CD4-positive, alpha-beta T cell treated with Interleukin-1 beta for 1 hour (primary cell): ENCODE measurements at regions not wholly inside any gene's neighbourhood (a gene's known extent, or its start where the extent isn't known, plus 50 kb on each side); places are given as distances from the start of the nearest gene placed in this dataset.
"Not testable (repeated sequence)": the region's sequence is repeated elsewhere in the genome, so short reads cannot be mapped to it uniquely, and the experiment has no call there.

Experiments used
- DNase-seq, 2 donors: peaks; one replicate each; pipeline ENCODE4 v3.0.0-alpha.2; 2020 to 2022

DNA sequence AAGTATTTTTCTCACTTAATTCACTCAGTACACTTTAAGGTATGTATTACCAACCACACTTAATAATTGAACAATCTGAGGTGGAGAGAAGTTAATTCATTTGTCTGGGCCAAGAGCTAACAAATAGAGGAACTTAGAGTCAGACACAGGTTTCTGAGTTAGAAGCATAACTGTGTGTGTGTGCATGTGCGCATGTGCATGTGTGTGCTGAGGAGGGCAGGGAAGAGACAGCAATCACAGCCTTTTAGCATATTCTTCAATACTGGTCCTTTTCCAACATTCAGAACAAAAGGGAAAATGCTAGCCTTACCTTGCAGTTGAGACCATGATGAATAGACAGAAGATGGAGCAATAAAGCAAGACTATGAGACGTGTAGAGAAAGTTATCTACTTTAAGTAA, 136.2 kb upstream of the ATP5MC3 start:
- DNase-seq, result no peak

- DNase-seq, result no peak
These were observed 130.6 kb upstream of the ATP5MC3 start for GRCh38 chr2:175312137-175312536.

GRCh38 chr2:175310813-175311504, 129.4 kb upstream of the ATP5MC3 start:
- no peak for DNase-seq

- DNase-seq, result no peak
These were observed 128.3 kb upstream of the ATP5MC3 start for GRCh38 chr2:175309799-175310198.

DNA sequence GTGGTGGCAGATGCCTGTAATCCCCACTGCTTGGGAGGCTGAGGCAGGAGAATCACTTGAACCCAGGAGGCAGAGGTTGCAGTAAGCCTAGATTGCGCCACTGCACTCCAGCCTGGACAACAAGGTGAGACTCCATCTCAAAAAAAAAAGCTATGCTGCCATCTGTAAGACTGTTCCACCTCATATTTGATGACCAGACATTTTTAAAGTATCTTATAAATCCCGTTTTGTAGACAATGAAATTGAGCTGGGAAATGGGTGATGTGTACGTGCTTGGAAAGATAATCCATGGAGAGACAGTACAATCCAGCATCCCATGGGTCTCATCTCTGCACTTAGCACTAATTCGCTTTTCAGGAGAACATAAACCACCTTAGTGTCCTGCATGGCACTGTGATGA, 126.5 kb upstream of the ATP5MC3 start:
- no peak for DNase-seq

GRCh38 chr2:175304541-175304940, 123.0 kb upstream of the ATP5MC3 start:
- no peak for DNase-seq

GRCh38 chr2:175293776-175294175, 112.3 kb upstream of the ATP5MC3 start:
- DNase-seq, result no peak

GRCh38 chr2:175293195-175293594, 111.7 kb upstream of the ATP5MC3 start:
- no peak for DNase-seq

- DNase-seq, result no peak
These were observed 101.4 kb upstream of the ATP5MC3 start for GRCh38 chr2:175282886-175283285.

DNA sequence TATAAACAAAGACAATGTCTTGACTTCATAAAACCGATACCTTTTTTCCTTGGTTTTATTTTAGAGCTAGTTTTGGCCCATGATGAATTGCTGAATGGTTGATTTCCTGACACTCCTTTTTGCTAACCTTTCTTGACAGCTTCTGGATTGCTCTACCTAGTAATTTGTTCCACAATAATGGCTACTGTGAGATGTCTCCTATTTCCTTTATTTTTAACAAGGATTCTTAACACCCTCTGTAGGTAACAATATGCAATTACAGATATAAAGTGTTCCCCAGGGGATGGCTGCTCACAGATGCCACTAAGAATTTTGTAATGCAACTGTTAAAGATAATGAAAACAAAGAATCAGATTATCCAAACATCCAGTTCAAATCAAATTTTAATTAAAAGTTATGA, 100.8 kb upstream of the ATP5MC3 start:
- DNase-seq, result peak in 1 of 2 donors; percentile 33

DNA sequence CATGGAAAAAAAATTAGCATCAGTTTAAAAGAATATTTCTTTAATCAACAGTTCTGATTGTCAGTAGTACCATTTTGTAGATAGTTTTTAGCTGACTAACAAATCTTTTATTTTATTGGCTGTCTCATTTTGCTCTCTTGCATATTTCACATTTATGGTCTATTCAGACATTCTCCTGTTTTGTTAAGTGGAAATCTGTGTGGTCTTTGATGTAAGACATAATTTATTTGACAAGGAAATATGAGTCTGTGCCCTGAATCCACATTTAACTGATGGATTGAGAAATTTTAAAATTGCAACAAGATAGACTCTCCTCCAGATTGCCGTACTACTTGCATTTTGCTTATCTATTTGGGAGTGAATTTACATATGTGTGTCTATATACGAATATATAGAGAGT, 96.3 kb upstream of the ATP5MC3 start:
- no peak for DNase-seq

DNA sequence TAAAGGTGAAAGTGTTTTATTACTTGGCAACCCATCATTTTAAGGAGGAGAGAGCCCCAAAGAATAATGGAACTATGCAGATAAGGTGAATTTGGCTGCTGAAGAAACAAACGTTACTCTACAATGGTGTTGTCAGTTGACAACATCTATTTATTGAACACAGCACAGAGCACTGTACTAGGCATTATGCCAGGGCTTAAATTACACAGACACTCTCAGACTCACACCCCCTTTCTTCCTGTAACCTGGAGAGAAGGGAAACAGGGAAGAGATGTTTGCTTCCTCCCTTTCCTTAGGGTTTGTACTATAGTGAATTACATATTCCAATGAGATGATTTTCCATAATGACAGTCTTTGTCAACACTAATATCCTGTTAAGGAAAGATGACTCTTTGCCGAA, 94.0 kb upstream of the ATP5MC3 start:
- no peak for DNase-seq

DNA sequence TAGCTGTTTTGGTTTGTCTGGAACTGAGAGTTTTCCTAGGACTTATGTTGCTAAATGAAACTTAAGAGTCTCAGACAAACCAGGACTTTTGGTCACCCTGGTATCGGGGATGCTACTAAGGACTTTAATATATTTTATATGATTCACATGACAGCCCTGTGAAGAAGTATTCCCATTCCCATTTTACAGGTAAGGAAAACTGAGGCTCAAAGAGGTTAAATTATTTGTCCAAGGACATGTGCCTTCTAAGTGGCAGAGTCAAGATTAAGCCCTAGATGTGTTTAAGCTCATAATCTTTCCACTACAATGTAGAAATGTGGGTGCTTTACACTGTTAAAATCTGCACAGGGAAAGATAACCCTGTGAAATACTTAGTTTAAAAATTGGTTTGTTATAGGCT, 77.7 kb upstream of the ATP5MC3 start:
- DNase-seq, result no peak

DNA sequence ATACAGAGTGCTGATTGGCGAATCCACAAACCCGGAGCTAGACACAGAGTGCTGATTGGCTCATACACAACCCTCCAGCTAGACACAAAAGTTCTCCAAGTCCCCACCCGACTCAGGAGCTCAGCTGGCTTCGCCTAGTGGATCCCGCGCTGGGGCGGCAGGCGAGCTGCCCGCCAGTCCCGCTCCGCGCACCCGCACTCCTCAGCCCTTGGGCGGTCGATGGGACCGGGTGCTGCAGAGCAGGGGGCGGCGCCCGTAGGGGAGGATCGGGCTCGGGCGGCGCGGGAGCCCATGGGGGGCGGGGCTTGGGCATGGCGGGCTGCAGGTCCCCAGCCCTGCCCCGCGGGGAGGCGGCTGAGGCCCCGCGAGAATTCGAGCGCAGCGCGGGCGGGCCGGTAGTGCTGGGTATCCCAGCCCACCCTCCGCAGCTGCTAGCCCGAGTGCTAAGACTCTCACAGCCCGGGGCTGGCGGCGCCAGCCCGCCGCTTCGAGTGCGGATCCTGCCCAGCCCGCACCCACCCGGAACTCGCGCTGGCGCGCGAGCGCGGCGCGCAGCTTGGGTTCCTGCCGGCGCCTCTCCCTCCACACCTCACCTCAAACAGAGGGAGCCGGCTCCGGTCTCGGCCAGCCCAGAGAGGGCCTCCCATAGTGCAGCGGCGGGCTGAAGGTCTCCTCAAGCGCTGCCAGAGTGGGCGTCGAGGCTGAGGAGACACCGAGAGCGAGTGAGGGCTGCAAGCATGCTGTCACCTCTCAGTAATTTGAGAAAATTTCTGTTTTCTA, 75.5 kb upstream of the ATP5MC3 start:
- no peak for DNase-seq

DNA sequence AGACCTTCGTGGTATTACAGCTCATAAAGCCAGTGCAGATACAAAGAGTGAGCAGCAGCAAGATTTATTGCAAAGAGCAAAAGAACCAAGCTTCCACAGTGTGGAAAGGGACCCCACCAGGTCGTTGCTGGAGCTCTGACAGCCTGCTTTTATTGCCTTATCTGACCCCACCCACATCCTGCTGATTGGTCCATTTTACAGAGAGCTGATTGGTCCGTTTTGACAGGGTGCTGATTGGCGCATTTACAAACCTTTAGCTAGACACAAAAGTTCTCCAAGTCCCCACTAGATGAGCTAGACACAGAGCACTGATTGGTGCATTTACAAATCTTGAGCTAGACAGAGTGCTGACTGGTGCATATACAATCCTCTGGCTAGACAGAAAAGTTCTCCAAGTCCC, 74.9 kb upstream of the ATP5MC3 start:
- DNase-seq, result not testable (repeated sequence)

GRCh38 chr2:175253871-175254270, 72.4 kb upstream of the ATP5MC3 start:
- no peak for DNase-seq

- DNase-seq, result peak in 1 of 2 donors; percentile 9
These were observed 70.0 kb upstream of the ATP5MC3 start for GRCh38 chr2:175251425-175252041.

GRCh38 chr2:175247159-175247558, 65.6 kb upstream of the ATP5MC3 start:
- DNase-seq, result no peak

DNA sequence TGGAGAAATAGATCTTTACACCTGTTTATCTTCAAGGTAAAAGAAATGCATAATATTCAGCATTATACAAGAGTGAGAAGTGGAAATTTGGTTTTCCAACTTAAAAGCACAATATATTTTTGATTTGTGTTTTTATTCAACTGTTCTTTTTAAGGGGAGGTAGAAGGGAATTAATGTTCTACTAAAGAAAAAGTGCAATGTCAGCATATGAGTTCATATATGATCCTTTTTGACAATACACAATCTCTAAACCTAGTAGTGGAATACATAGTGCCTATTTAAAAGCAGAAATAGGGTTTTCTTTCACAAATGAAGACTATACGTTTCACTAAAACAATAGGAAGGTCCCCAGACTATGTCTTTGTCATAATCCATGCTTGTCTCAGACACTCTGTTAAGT, 63.2 kb upstream of the ATP5MC3 start:
- no peak for DNase-seq

- no peak for DNase-seq
These were observed 60.2 kb upstream of the ATP5MC3 start for GRCh38 chr2:175241691-175242090.

DNA sequence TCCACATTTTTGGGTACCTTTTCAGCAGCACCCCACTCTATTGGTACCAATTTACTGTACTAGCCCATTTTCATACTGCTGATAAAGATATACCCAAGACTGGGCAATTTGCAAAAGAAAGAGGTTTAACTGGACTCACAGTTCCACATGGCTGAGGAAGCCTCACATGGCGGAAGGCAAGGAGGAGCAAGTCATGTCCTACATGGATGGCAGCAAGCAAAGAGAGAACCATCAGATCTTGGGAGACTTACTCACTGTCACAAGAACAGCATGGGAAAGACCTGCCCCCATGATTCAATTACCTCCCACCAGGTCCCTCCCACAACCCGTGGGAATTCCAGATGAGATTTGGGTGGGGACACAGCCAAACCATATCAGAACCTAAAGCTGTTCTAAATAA, 58.5 kb upstream of the ATP5MC3 start:
- DNase-seq, result not testable (repeated sequence)

DNA sequence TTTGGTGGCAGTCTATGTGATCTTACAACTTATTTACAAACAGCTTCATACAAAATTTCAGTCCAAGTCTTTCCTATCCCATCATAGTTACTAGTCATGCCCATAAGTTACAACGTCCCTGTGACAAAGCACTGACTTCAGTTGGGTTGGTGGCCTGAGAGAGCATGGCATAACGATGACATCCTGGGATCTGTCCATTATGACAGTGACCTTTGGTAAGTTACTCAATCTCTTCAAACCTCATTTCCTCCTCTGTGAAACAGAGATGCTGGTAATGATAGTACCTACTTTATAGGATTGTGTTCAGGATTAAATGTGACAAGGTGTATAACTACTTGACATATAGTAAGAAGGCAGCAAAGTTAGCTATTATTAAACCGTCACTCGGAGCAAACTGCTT, 55.4 kb upstream of the ATP5MC3 start:
- DNase-seq, result no peak

GRCh38 chr2:175234650-175235049, 53.1 kb upstream of the ATP5MC3 start:
- DNase-seq, result no peak

DNA sequence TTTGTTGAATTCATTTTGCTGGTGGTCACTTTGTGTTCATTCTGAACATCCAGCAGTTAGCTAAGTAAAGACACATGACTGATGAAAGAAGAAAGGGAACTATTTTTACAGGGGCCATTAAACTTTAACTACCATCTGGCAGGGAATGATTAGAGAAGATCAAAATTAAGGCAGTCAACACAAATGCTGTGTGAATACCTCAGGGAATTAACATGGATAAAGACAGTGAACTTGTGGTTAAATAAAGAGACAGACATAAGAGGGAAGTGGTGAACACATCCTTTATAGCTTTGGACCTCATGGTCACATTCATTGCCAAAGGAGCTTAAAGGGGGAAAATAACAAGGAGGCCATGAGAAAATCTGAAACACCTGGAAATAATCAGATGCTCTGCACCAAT, 52.6 kb upstream of the ATP5MC3 start:
- DNase-seq, result no peak
